NCI-H2227 (cell line): ENCODE measurements at regions not wholly inside any gene's neighbourhood (a gene's known extent, or its start where the extent isn't known, plus 50 kb on each side); places are given as distances from the start of the nearest gene placed in this dataset.
A peak's percentile ranks its signal among the peaks of the same experiment; 100 is the strongest.

ENCODE experiments used
- DNase-seq: peaks from one replicate; lab custom pipeline; 2025; ENCODE audit not compliant: unreplicated experiment; lab: John Stamatoyannopoulos, UW

- no peak for DNase-seq
Observed at GRCh38 chr4:11512871-11513270, 84.2 kb upstream of the HS3ST1 start.

GRCh38 chr4:11511321-11511720 is 82.6 kb upstream of the HS3ST1 start:
- DNase-seq = no peak

- DNase-seq = no peak
Observed at GRCh38 chr4:11507920-11508319, 79.2 kb upstream of the HS3ST1 start.

- DNase-seq = no peak
Observed at GRCh38 chr4:11506194-11506593, 77.5 kb upstream of the HS3ST1 start.

GRCh38 chr4:11505221-11505971 is 76.7 kb upstream of the HS3ST1 start:
- peak; percentile 1 for DNase-seq

- DNase-seq = no peak
Observed at GRCh38 chr4:11503166-11503565, 74.5 kb upstream of the HS3ST1 start.

GRCh38 chr4:11497972-11498371 is 69.3 kb upstream of the HS3ST1 start:
- DNase-seq = no peak

- DNase-seq = no peak
Observed at GRCh38 chr4:11497212-11497806, 68.6 kb upstream of the HS3ST1 start.

- no peak for DNase-seq
Observed at GRCh38 chr4:11496351-11496829, 67.7 kb upstream of the HS3ST1 start.

- no peak for DNase-seq
Observed at GRCh38 chr4:11495818-11496217, 67.1 kb upstream of the HS3ST1 start.

GRCh38 chr4:11495291-11495690 is 66.6 kb upstream of the HS3ST1 start:
- DNase-seq = no peak

GRCh38 chr4:11494232-11494631 is 65.5 kb upstream of the HS3ST1 start:
- DNase-seq = no peak

GRCh38 chr4:11489453-11490083 is 60.9 kb upstream of the HS3ST1 start:
- no peak for DNase-seq

GRCh38 chr4:11488657-11489452 is 60.2 kb upstream of the HS3ST1 start:
- DNase-seq = no peak

GRCh38 chr4:11487868-11488544 is 59.3 kb upstream of the HS3ST1 start:
- peak; percentile 13 for DNase-seq

- no peak for DNase-seq
Observed at GRCh38 chr4:11487139-11487538, 58.4 kb upstream of the HS3ST1 start.

- DNase-seq = peak; percentile 58
Observed at GRCh38 chr4:11485926-11486325, 57.2 kb upstream of the HS3ST1 start.

- no peak for DNase-seq
Observed at GRCh38 chr4:11484531-11484930, 55.8 kb upstream of the HS3ST1 start.

GRCh38 chr4:11483046-11483445 is 54.4 kb upstream of the HS3ST1 start:
- no peak for DNase-seq

GRCh38 chr4:11480683-11481082 is 52.0 kb upstream of the HS3ST1 start:
- DNase-seq = no peak
